Gastrocnemius medialis (tissue), 4 donors: ENCODE measurements at regions not wholly inside any gene's neighbourhood (a gene's known extent, or its start where the extent isn't known, plus 50 kb on each side); places are given as distances from the start of the nearest gene placed in this dataset.

Experiments used
- POLR2A ChIP-seq, 2 donors: fragments of 450-650 bp; IDR thresholded peaks; one replicate each; pipeline ENCODE4 v1.6.1; 2017; ENCODE audit warnings: antibody characterized with exemption in 2 of 2, mild to moderate bottlenecking in 2 of 2, moderate library complexity in 2 of 2
- TF ChIP-seq, protein P1 (sequence below), 5 experiments: fragments of 450-650 bp in 3 of 5; fragments of 200-600 bp in 2 of 5; sonication (generic) in 2 of 5; IDR thresholded peaks in 4 of 5; conservative IDR thresholded peaks in 1 of 5; 1 replicate in 4 of 5; 2 replicates in 1 of 5; pipeline ENCODE4 v1.5.1; 2016 to 2019; ENCODE audit warnings: antibody characterized with exemption in 5 of 5, mild to moderate bottlenecking in 3 of 5, moderate library complexity in 3 of 5

DNA sequence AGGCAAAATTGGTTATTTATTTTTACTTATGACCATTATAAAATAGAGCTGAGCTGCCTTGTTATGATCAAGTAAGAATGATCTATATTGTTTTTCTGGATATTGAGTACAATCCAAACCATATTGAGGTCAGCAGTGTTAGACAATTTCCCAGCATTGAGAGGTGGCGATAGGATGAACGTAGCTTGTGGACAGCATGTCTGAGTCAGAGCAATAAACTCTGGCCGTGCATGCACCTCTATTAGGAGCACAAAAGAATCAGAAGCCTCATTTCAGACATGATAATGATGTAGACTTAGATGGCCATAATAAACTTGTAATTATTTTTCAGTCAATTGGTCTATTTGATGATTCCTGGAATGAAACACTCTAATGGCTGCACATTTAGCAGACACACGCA lies 491.6 kb downstream of the RIT2 start:
- TF ChIP-seq, protein P1, sequence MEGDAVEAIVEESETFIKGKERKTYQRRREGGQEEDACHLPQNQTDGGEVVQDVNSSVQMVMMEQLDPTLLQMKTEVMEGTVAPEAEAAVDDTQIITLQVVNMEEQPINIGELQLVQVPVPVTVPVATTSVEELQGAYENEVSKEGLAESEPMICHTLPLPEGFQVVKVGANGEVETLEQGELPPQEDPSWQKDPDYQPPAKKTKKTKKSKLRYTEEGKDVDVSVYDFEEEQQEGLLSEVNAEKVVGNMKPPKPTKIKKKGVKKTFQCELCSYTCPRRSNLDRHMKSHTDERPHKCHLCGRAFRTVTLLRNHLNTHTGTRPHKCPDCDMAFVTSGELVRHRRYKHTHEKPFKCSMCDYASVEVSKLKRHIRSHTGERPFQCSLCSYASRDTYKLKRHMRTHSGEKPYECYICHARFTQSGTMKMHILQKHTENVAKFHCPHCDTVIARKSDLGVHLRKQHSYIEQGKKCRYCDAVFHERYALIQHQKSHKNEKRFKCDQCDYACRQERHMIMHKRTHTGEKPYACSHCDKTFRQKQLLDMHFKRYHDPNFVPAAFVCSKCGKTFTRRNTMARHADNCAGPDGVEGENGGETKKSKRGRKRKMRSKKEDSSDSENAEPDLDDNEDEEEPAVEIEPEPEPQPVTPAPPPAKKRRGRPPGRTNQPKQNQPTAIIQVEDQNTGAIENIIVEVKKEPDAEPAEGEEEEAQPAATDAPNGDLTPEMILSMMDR (IDR thresholded peaks at IDR 0.05 in 4 of 5, conservative IDR thresholded peaks at IDR 0.05 in 1 of 5) = no peak
- no peak for TF ChIP-seq POLR2A (IDR thresholded peaks at IDR 0.05)
